CD4-positive, alpha-beta T cell (primary cell): ENCODE measurements at regions not wholly inside any gene's neighbourhood (a gene's known extent, or its start where the extent isn't known, plus 50 kb on each side); places are given as distances from the start of the nearest gene placed in this dataset.

ENCODE experiments used
- ATAC-seq: fragments of 200-7000 bp; cut with Tn5 transposase; one replicate; pipeline ENCODE4 v1.10.0; 2022; ENCODE audit warnings: mild to moderate bottlenecking; ENCODE audit not compliant: poor library complexity
- CTCF ChIA-PET: fragments of 350-600 bp; sonication (Branson Sonifier 250); formaldehyde crosslinking; loops from one replicate; lab custom pipeline; 2021; ENCODE audit warnings: antibody characterized with exemption, inconsistent platforms; lab: Charles Lee
- POLR2A ChIA-PET: fragments of 350-600 bp; sonication (Branson Sonifier 250); formaldehyde crosslinking; loops from one replicate; lab custom pipeline; 2021; ENCODE audit warnings: antibody characterized with exemption, inconsistent platforms; lab: Charles Lee
- DNase-seq, 14 experiments: peaks; one replicate each; pipeline ENCODE4 v3.0.0-alpha.2; 2013 to 2020; ENCODE audit warnings: mixed read lengths in 2 of 14
- H3K27ac ChIP-seq, 2 donors: one replicate each; pipeline versions ENCODE4 v1.5.1 to v1.7.0; 2013; ENCODE audit warnings: low read length in 2 of 2, low read depth in 1 of 2, mild to moderate bottlenecking in 1 of 2
- H3K27me3 ChIP-seq, 2 experiments: 1 replicate in 1 of 2; 2 replicates in 1 of 2; pipeline versions ENCODE4 v1.6.1 to v1.7.0; 2013; ENCODE audit warnings: low read length in 2 of 2, control low read depth in 1 of 2, mild to moderate bottlenecking in 1 of 2, moderate library complexity in 1 of 2; ENCODE audit not compliant: insufficient read depth in 2 of 2, control insufficient read depth in 1 of 2
- H3K36me3 ChIP-seq: one replicate; pipeline ENCODE4 v1.6.1; 2013; ENCODE audit warnings: low read length, control low read depth; ENCODE audit not compliant: insufficient read depth
- H3K4me1 ChIP-seq: one replicate; pipeline ENCODE4 v1.6.1; 2013; ENCODE audit warnings: low read length, control low read depth; ENCODE audit not compliant: insufficient read depth
- H3K4me3 ChIP-seq: one replicate; pipeline ENCODE4 v1.5.1; 2013; ENCODE audit warnings: mild to moderate bottlenecking, low read length, moderate library complexity
- H3K9me3 ChIP-seq, 2 experiments: 1 replicate in 1 of 2; 2 replicates in 1 of 2; pipeline versions ENCODE4 v1.6.1 to v1.7.0; 2013; ENCODE audit warnings: low read length in 2 of 2, mild to moderate bottlenecking in 2 of 2, control low read depth in 1 of 2, moderate library complexity in 1 of 2; ENCODE audit not compliant: control insufficient read depth in 1 of 2, insufficient read depth in 1 of 2
- H3K27ac Mint-ChIP-seq: one replicate; pipeline ENCODE4 v1.8.0; 2020; ENCODE audit warnings: mixed read lengths
- H3K27me3 Mint-ChIP-seq: one replicate; pipeline ENCODE4 v1.8.0; 2021; ENCODE audit warnings: mixed read lengths
- H3K36me3 Mint-ChIP-seq: one replicate; pipeline ENCODE4 v1.8.0; 2021; ENCODE audit warnings: low read depth, mixed read lengths
- H3K4me1 Mint-ChIP-seq: one replicate; pipeline ENCODE4 v1.8.0; 2021; ENCODE audit warnings: low read depth, mixed read lengths
- H3K4me3 Mint-ChIP-seq: one replicate; pipeline ENCODE4 v1.8.0; 2020; ENCODE audit warnings: mild to moderate bottlenecking, mixed read lengths
- H3K9me3 Mint-ChIP-seq: one replicate; pipeline ENCODE4 v1.8.0; 2020; ENCODE audit warnings: mixed read lengths
- CTCF ChIP-seq: fragments of 200-600 bp; IDR thresholded peaks from one replicate; pipeline ENCODE4 v1.8.0; 2022; ENCODE audit warnings: antibody characterized with exemption, mild to moderate bottlenecking
- intact Hi-C, 2 experiments: fragments of 100-400 bp; cut with DNase I in 1 of 2; cut with micrococcal nuclease in 1 of 2; formaldehyde crosslinking; loops; one replicate each; pipeline versions ENCODE4 v1.15.1 to v1.9.0; 2023 to 2025; cut with DNase I, micrococcal nuclease

GRCh38 chr15:62568702-62569101 lies 403.6 kb upstream of the C2CD4B start:
- H3K27me3 Mint-ChIP-seq: peaks cover 43% of the 10 kb centered on the region
- H3K36me3 Mint-ChIP-seq: no peaks in the 10 kb centered on the region
- Histone ChIP-seq H3K36me3 (no peaks in the 10 kb centered on the region), H3K27ac (no peak overlapping the region), H3K4me3 (no peak overlapping the region), H3K4me1 (no peaks in the 10 kb centered on the region), H3K9me3 (no peaks in the 10 kb centered on the region), H3K27me3 (peaks cover 0 to 5% of the 10 kb centered on the region in 2 experiments)
- no peak for TF ChIP-seq CTCF
- H3K4me1 Mint-ChIP-seq: no peaks in the 10 kb centered on the region
- ChIA-PET POLR2A (no interaction called here), CTCF (no interaction called here)
- DNase-seq (no peak), ATAC-seq (no peak)
- H3K9me3 Mint-ChIP-seq: no peaks in the 10 kb centered on the region
- no peak overlapping the region for H3K27ac Mint-ChIP-seq
- no peak overlapping the region for H3K4me3 Mint-ChIP-seq
- intact Hi-C loops: no loop called here

- no peak for DNase-seq
- Histone ChIP-seq H3K36me3 (no peaks in the 10 kb centered on the region), H3K27ac (no peak overlapping the region), H3K4me1 (no peaks in the 10 kb centered on the region), H3K27me3 (peaks cover 0 to 5% of the 10 kb centered on the region in 2 experiments), H3K9me3 (no peaks in the 10 kb centered on the region), H3K4me3 (no peak overlapping the region)
- Mint-ChIP-seq H3K36me3 (no peaks in the 10 kb centered on the region), H3K27ac (no peak overlapping the region), H3K27me3 (peaks cover 36% of the 10 kb centered on the region), H3K4me3 (no peak overlapping the region), H3K4me1 (no peaks in the 10 kb centered on the region), H3K9me3 (no peaks in the 10 kb centered on the region)
- CTCF ChIA-PET: no interaction called here
- ATAC-seq: no peak
- TF ChIP-seq CTCF: no peak
- intact Hi-C loops: no loop called here
- POLR2A ChIA-PET: no interaction called here
Measured at GRCh38 chr15:62569460-62570404, 404.6 kb upstream of the C2CD4B start.

- no peak overlapping the region for H3K4me3 ChIP-seq
- H3K27ac ChIP-seq: no peak overlapping the region
- no peaks in the 10 kb centered on the region for H3K4me1 ChIP-seq
- no peaks in the 10 kb centered on the region for H3K9me3 ChIP-seq
- H3K4me1 Mint-ChIP-seq: no peaks in the 10 kb centered on the region
- H3K36me3 ChIP-seq: no peaks in the 10 kb centered on the region
- ATAC-seq (no peak), DNase-seq (no peak)
- H3K27ac Mint-ChIP-seq: no peak overlapping the region
- intact Hi-C loops: no loop called here
- H3K27me3 ChIP-seq: peaks cover 5% of the 10 kb centered on the region in 2 experiments
- no peak for TF ChIP-seq CTCF
- POLR2A ChIA-PET: no interaction called here
- no peaks in the 10 kb centered on the region for H3K9me3 Mint-ChIP-seq
- H3K4me3 Mint-ChIP-seq: no peak overlapping the region
- CTCF ChIA-PET: no interaction called here
- peaks cover 30% of the 10 kb centered on the region for H3K27me3 Mint-ChIP-seq
- H3K36me3 Mint-ChIP-seq: no peaks in the 10 kb centered on the region
Measured at GRCh38 chr15:62570405-62570783, 405.3 kb upstream of the C2CD4B start.
